WTC11 (cell line): ENCODE measurements at regions not wholly inside any gene's neighbourhood (a gene's known extent, or its start where the extent isn't known, plus 50 kb on each side); places are given as distances from the start of the nearest gene placed in this dataset.

Experiments
- FOXJ3 ChIP-seq: sonication (generic); formaldehyde crosslinking; IDR thresholded peaks from 2 replicates; pipeline ENCODE4 v1.9.0; 2021; ENCODE audit warnings: missing genetic modification reagents, mild to moderate bottlenecking, borderline replicate concordance
- NFE2L1 ChIP-seq: sonication (generic); formaldehyde crosslinking; IDR thresholded peaks from 2 replicates; pipeline ENCODE4 v1.8.1; 2023; ENCODE audit warnings: missing genetic modification reagents

DNA sequence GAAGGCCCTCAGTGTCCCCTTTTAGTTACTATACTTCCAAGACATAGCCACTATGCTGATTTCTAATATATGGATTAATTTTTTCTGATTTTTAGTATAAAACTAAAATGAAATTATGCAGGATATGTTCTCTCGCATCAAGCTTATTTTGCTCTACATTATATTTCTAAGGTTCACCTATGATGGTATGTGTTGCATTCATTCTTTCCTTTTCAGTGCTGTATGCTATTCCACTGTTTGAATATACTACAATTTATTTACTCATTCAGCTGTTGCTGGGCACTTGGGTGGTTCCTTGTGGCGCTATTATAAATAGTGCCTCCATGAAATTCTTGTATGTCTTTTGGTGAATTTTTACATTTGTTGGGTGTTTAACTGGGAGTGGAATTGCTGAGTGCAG is 230.3 kb downstream of the ATG4C start:
- no peak for TF ChIP-seq NFE2L1 (CRISPR knock-in tag)
- TF ChIP-seq FOXJ3 (CRISPR knock-in tag), result no peak
